ENCODE measurements at regions not wholly inside any gene's neighbourhood (a gene's known extent, or its start where the extent isn't known, plus 50 kb on each side); places are given as distances from the start of the nearest gene placed in this dataset.
A peak's percentile ranks its signal among the peaks of the same experiment; 100 is the strongest.

DNA sequence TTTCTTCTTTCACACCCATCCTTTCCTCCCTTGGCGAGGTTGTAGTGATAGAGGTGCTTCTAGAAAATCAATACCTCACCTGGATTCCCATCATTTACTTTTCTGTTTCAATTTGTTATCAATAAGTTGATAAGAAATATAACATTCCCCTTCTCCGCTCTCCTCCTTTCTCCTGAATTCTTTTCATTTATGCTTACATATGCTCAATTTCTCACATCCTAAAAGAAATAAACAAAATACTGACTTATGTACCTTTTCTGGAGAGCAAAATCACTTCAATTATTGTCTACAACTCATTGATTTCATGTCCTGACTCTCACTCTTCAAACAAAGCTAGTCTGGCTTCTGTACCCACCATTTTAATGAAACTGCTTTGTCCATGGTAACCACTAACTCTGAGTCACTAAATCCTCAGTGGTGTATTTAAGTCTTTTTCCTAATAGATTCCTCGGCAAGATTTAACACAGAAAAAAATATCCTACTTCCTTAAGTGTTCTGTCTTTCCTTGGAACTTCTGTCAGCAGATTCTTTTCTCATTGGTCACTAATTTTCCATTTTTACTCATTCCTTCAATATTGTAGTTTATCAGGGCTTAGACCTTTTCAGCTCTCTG, 289.6 kb downstream of the RFPL4B start:
- no peak overlapping the region for H3K4me3 ChIP-seq (ENCODE audit: low read length)
- DNase-seq (ENCODE audit: low read depth): peak; percentile 81
- TF ChIP-seq, protein P1, sequence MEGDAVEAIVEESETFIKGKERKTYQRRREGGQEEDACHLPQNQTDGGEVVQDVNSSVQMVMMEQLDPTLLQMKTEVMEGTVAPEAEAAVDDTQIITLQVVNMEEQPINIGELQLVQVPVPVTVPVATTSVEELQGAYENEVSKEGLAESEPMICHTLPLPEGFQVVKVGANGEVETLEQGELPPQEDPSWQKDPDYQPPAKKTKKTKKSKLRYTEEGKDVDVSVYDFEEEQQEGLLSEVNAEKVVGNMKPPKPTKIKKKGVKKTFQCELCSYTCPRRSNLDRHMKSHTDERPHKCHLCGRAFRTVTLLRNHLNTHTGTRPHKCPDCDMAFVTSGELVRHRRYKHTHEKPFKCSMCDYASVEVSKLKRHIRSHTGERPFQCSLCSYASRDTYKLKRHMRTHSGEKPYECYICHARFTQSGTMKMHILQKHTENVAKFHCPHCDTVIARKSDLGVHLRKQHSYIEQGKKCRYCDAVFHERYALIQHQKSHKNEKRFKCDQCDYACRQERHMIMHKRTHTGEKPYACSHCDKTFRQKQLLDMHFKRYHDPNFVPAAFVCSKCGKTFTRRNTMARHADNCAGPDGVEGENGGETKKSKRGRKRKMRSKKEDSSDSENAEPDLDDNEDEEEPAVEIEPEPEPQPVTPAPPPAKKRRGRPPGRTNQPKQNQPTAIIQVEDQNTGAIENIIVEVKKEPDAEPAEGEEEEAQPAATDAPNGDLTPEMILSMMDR (conservative IDR thresholded peaks at IDR 0.05; ENCODE audit: low read depth, low read length): no peak

GRCh38 chr6:112639391-112639831, 292.3 kb downstream of the RFPL4B start:
- TF ChIP-seq, protein P1 (conservative IDR thresholded peaks at IDR 0.05; ENCODE audit: low read depth, low read length): no peak
- peak; percentile 25 for DNase-seq (ENCODE audit: low read depth)
- H3K4me3 ChIP-seq (ENCODE audit: low read length): no peak overlapping the region

DNA sequence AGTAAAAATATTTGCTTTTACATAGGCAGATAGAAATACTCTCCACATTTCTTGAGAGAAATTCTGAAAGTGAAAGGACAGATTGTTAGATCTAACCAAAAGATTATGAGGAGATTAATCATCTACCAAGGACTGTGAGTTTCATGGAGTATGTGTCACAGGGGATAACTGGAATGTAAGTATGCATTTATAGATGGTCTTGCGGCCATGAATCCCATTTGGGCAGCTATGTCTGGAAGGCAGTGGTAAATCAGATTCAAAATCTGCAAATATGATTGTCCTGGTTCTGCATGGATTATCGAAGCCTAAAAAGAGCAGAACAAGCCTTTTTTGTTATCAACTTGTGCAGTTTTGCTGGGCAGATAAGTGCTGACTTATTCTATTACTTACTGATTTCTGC, 293.8 kb downstream of the RFPL4B start:
- TF ChIP-seq, protein P1 (conservative IDR thresholded peaks at IDR 0.05; ENCODE audit: low read depth, low read length): no peak
- H3K4me3 ChIP-seq (ENCODE audit: low read length): no peak overlapping the region
- peak; percentile 64 for DNase-seq (ENCODE audit: low read depth)

GRCh38 chr6:112649853-112650252, 302.7 kb downstream of the RFPL4B start:
- DNase-seq (ENCODE audit: low read depth): no peak
- H3K4me3 ChIP-seq (ENCODE audit: low read length): no peak overlapping the region
- TF ChIP-seq, protein P1 (conservative IDR thresholded peaks at IDR 0.05; ENCODE audit: low read depth, low read length): no peak

GRCh38 chr6:112651239-112651638, 304.1 kb downstream of the RFPL4B start:
- no peak overlapping the region for H3K4me3 ChIP-seq (ENCODE audit: low read length)
- TF ChIP-seq, protein P1 (conservative IDR thresholded peaks at IDR 0.05; ENCODE audit: low read depth, low read length): no peak
- no peak for DNase-seq (ENCODE audit: low read depth)

DNA sequence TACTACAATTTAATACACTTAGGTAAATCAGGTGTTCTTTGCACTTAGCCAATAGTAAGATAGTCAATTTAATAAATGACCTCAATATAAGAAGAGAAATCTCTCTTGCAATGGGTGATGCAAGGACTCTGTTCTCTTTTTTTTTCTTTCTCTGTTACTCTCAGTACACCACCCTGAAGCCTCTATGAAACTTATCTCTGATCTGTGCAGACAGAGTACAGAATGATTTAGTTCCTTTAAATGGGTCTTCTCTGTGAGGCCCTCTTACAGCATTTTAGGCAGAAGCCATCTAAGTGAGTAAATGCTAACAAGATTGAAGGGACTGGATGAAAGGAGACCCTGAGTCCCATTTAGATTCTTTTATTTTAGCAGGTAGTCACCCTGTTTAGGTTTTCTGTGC, 312.8 kb downstream of the RFPL4B start:
- no peak for DNase-seq (ENCODE audit: low read depth)
- TF ChIP-seq, protein P1 (conservative IDR thresholded peaks at IDR 0.05; ENCODE audit: low read depth, low read length): no peak
- no peak overlapping the region for H3K4me3 ChIP-seq (ENCODE audit: low read length)

DNA sequence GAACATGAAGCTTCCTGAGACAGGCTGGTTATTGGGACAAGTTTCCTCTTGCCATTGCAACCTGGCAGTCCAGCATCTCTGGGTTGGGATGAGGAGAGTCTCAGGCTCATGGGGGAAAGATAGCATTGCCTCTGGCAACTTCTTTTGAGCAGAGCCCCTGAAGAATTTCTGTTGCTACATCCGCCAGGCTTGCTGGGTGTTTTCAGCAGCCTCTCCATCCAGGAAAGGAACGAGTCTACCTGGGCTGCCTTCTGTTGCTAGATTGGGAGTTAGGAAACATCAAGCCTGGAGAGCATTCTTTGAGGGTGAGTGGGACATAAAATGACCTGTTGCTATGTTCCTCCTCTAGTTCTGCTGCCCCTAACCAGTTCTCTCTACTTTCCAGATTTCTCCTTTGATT, 313.5 kb downstream of the RFPL4B start:
- H3K4me3 ChIP-seq (ENCODE audit: low read length): no peak overlapping the region
- TF ChIP-seq, protein P1 (conservative IDR thresholded peaks at IDR 0.05; ENCODE audit: low read depth, low read length): no peak

More for the DNA sequence above, 313.5 kb downstream of the RFPL4B start:
- DNase-seq (ENCODE audit: low read depth): no peak

Data from retinal pigment epithelial cell (primary cell).